Common myeloid progenitor, CD34-positive (primary cell): ENCODE measurements at regions not wholly inside any gene's neighbourhood (a gene's known extent, or its start where the extent isn't known, plus 50 kb on each side); places are given as distances from the start of the nearest gene placed in this dataset.

Source experiments
- CTCF ChIA-PET: fragments of 350-600 bp; sonication (Branson Sonifier 250); formaldehyde crosslinking; loops from one replicate; lab custom pipeline; 2021; ENCODE audit warnings: antibody characterized with exemption; lab: Charles Lee
- POLR2A ChIA-PET: fragments of 350-600 bp; sonication (Branson Sonifier 250); formaldehyde crosslinking; loops from one replicate; lab custom pipeline; 2021; ENCODE audit warnings: antibody characterized with exemption; lab: Charles Lee
- DNase-seq, 3 donors: peaks; one replicate each; pipeline versions ENCODE4 v3.0.0 to v3.0.0-alpha.2; 2013
- H3K27ac ChIP-seq, 2 experiments: 1 replicate in 1 of 2; 2 replicates in 1 of 2; pipeline ENCODE4 v1.7.0; 2013; ENCODE audit warnings: inconsistent platforms in 2 of 2, low read length in 2 of 2, mild to moderate bottlenecking in 2 of 2, low read depth in 1 of 2, moderate library complexity in 1 of 2; ENCODE audit not compliant: severe bottlenecking in 2 of 2, insufficient read depth in 1 of 2, poor library complexity in 1 of 2
- H3K27me3 ChIP-seq, 5 experiments: replicated peaks in 2 of 5; 1 replicate in 3 of 5; 2 replicates in 2 of 5; pipeline versions ENCODE4 v1.6.1 to v1.7.0; 2013; ENCODE audit warnings: low read length in 4 of 5, mild to moderate bottlenecking in 2 of 5, moderate library complexity in 2 of 5, inconsistent platforms in 1 of 5; ENCODE audit not compliant: insufficient read depth in 5 of 5, control insufficient read depth in 4 of 5
- H3K36me3 ChIP-seq, 4 experiments: 1 replicate in 2 of 4; 2 replicates in 2 of 4; pipeline versions ENCODE4 v1.6.1 to v1.7.0; 2013; ENCODE audit warnings: low read length in 3 of 4, control low read depth in 1 of 4, mild to moderate bottlenecking in 1 of 4; ENCODE audit not compliant: control insufficient read depth in 4 of 4, insufficient read depth in 4 of 4
- H3K4me1 ChIP-seq, 4 experiments: 1 replicate in 3 of 4; 2 replicates in 1 of 4; pipeline versions ENCODE4 v1.6.1 to v1.7.1; 2013; ENCODE audit warnings: low read length in 3 of 4, mild to moderate bottlenecking in 3 of 4, control low read depth in 1 of 4, inconsistent platforms in 1 of 4, moderate library complexity in 1 of 4; ENCODE audit not compliant: control insufficient read depth in 4 of 4, insufficient read depth in 4 of 4; ENCODE audit errors: control extremely low read depth in 1 of 4
- H3K4me3 ChIP-seq, 7 experiments: 1 replicate in 4 of 7; 2 replicates in 3 of 7; pipeline versions ENCODE4 v1.5.1 to v1.7.0; 2013; ENCODE audit warnings: mild to moderate bottlenecking in 7 of 7, low read length in 6 of 7, moderate library complexity in 6 of 7, inconsistent platforms in 2 of 7, low read depth in 2 of 7, control low read depth in 1 of 7; ENCODE audit not compliant: insufficient read depth in 4 of 7, control insufficient read depth in 1 of 7; ENCODE audit errors: extremely low read depth in 1 of 7
- H3K9me3 ChIP-seq, 5 experiments: 1 replicate in 4 of 5; 2 replicates in 1 of 5; pipeline versions ENCODE4 v1.6.1 to v1.7.1; 2013; ENCODE audit warnings: low read length in 4 of 5, mild to moderate bottlenecking in 2 of 5, inconsistent platforms in 1 of 5, low read depth in 1 of 5, moderate library complexity in 1 of 5; ENCODE audit not compliant: control insufficient read depth in 4 of 5, insufficient read depth in 2 of 5; ENCODE audit errors: control extremely low read depth in 1 of 5
- WGBS: methylation state at CpG from one replicate; pipeline ENCODE4 v1.1.5; 2013; ENCODE audit not compliant: insufficient coverage; 5-methylcytosine and 5-hydroxymethylcytosine counted together

DNA sequence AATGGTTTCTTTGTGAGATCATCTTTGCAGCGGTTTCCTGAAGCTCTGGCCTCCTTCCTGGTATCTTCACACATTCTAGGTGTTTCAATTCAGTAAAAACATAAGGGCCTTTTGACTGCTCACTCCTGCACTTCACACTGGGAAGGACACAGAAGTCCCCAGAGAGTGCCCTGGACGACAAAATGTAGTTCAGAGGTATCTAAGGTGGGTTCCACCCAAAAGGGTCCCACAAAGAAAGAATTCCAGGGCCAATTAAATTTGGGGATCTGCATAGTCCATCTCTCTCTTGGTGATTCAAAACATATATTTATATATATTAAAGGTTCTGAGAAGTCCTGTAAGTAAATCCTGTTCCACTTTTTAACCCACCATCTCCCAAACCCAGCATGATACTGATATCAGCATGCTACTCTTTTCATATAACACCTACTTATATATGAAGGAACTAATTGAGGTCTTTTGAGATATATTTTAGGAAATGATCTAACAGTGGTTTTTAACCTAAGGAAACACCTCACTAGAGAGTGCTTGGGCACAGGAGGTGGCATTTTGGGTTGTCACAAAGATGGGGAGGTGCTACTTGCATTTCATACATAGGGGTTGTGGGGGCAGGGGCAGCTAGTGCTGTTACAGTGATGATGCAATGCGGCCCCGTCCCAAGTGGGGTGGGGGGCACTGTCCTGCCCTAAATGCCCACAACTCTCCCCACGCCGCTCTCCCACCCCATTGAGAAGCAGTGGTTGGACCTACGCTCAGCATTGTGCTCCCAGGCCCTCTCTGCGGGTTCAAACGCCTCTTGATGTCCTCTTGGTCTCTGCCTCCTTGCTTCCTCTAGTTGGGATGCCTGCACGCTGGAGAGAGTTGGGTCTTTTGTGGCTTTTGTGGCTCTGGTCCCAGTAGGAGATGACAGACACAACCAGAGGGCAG is 109.4 kb downstream of the ARF6 start:
- Histone ChIP-seq H3K27me3 (no peaks in the 10 kb centered on the region), H3K9me3 (no peaks in the 10 kb centered on the region), H3K4me1 (peaks cover 23 to 71% (median 57%) of the 10 kb centered on the region in 4 experiments), H3K27ac (peak overlapping the region; percentile 50 to 80), H3K36me3 (no peaks in the 10 kb centered on the region), H3K4me3 (peak overlapping the region in 5 of 7 experiments; percentile 64 to 82 (median 74))
- DNase-seq = peak in 2 of 3 donors; percentile 53 to 60
- 85% methylated on average over 6 of the region's 10 CpGs for WGBS
- ChIA-PET POLR2A (interaction anchor here (0.6 kb wide), 1 partner anchor 137 kb away, joined by 3 read pairs; no protein-coding TSS in a partner anchor), CTCF (interaction anchor here (1.0 to 2.3 kb wide), 11 partner anchors 25 to 140 kb away, joined by 3 to 12 read pairs (median 4); no protein-coding TSS in a partner anchor)

DNA sequence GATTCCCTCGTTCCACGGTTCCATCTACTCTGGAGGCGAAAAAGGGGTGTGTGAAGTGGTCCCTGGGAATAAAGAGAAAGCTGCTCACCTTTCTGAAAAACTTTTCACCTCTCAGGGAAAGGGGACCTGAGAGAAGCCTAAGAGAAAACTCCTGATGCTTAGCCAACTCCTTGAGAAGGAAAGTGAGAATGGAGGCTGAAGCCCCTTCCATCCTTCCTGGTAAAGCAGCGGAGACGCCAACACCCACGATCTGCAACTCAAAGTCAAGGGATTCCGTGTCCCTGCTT is 110.0 kb downstream of the ARF6 start:
- Histone ChIP-seq H3K4me1 (peaks cover 23 to 66% (median 56%) of the 10 kb centered on the region in 4 experiments), H3K4me3 (peak overlapping the region; percentile 43 to 82 (median 67)), H3K27ac (peak overlapping the region; percentile 50 to 80), H3K36me3 (no peaks in the 10 kb centered on the region), H3K9me3 (no peaks in the 10 kb centered on the region), H3K27me3 (no peaks in the 10 kb centered on the region)
- POLR2A ChIA-PET = interaction anchor here (1.2 kb wide), 1 partner anchor 42 kb away, joined by 3 read pairs; no protein-coding TSS in a partner anchor
- no peak for DNase-seq
- 4% methylated on average over 4 of the region's 7 CpGs for WGBS
- CTCF ChIA-PET = interaction anchor here (1.0 to 1.9 kb wide), 8 partner anchors 32 to 141 kb away, joined by 3 to 6 read pairs (median 4); no protein-coding TSS in a partner anchor

DNA sequence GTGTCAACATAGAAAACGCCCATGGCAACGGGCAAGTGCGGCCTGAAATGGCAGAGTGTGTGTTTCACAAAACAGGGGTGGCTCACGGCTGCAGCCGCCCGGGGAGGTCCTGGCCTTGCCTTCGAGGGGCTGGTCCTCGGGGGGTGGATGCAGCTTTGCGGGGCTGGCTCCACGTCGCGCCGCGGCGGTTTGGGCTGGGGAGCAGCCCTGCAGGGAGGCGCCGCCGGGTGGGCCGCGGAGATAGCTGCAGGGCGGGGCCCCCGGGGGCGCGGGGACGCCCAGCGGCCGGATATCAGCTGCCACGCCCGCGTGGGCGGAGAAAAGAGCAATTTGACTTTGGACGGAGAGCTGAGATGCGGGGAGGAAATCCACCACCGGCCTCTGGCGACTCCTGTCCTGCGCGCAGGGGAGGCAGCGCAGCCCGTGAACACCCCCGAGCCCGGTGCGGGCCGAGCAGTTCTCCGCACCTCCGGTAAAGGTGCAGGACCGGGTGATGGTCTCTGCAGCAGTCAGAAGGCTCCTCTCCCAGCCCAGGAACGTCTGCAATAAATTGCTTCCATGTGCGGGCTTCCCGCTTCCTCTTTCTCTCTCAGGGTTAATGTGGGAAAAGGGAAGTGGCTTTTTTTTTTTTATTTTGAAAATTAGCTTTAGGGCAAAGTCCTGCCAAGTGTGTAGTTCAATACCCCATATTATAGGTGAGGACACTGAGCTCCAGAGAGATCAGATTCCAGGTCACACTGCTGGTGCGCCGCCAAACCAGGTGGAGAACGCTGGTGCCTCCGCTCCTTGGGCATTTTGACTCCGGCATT is 110.5 kb downstream of the ARF6 start:
- peaks cover 23 to 62% (median 56%) of the 10 kb centered on the region in 4 experiments for H3K4me1 ChIP-seq
- WGBS = 0% methylated on average over 36 of the region's 54 CpGs
- ChIA-PET POLR2A (interaction anchor here (1.1 to 1.2 kb wide), 2 partner anchors 41 to 52 kb away, joined by 3 read pairs; no protein-coding TSS in a partner anchor), CTCF (interaction anchor here (1.0 to 1.9 kb wide), 12 partner anchors 32 to 142 kb away, joined by 3 to 6 read pairs (median 4); no protein-coding TSS in a partner anchor)
- peak; percentile 76 to 94 (median 91) for DNase-seq
- no peaks in the 10 kb centered on the region for H3K36me3 ChIP-seq
- no peaks in the 10 kb centered on the region for H3K27me3 ChIP-seq
- H3K4me3 ChIP-seq = peak overlapping the region; percentile 43 to 82 (median 67)
- peak overlapping the region; percentile 50 to 80 for H3K27ac ChIP-seq
- no peaks in the 10 kb centered on the region for H3K9me3 ChIP-seq

DNA sequence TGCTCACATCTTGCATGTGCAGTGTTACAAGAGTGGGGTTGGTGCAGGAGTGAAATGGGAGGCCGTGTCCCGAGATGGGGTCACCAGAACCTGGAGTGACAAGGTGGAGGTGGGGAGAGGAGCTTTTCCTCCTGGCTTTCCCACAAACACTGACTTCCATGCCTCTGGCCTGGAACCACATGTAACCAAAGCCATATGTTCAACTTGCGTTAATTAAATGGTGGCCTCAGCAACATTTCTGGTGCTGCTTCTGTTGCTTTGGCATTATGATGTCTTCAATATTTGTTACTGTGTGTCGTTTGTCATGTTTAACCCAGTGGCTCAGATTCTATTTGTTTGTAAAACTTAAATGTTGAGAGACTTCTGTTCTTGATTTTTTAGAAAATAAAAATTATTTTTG is 110.2 kb downstream of the VCPKMT start:
- Histone ChIP-seq H3K27me3 (no peaks in the 10 kb centered on the region), H3K27ac (no peak overlapping the region), H3K4me1 (peaks cover 12 to 44% (median 36%) of the 10 kb centered on the region in 4 experiments), H3K36me3 (no peaks in the 10 kb centered on the region), H3K9me3 (no peaks in the 10 kb centered on the region), H3K4me3 (no peak overlapping the region)
- POLR2A ChIA-PET = no interaction called here
- DNase-seq = no peak
- CTCF ChIA-PET = interaction anchor here (2.4 kb wide), 1 partner anchor 56 kb away, joined by 5 read pairs; no protein-coding TSS in a partner anchor
- 100% methylated on average over 3 of the region's 4 CpGs for WGBS

DNA sequence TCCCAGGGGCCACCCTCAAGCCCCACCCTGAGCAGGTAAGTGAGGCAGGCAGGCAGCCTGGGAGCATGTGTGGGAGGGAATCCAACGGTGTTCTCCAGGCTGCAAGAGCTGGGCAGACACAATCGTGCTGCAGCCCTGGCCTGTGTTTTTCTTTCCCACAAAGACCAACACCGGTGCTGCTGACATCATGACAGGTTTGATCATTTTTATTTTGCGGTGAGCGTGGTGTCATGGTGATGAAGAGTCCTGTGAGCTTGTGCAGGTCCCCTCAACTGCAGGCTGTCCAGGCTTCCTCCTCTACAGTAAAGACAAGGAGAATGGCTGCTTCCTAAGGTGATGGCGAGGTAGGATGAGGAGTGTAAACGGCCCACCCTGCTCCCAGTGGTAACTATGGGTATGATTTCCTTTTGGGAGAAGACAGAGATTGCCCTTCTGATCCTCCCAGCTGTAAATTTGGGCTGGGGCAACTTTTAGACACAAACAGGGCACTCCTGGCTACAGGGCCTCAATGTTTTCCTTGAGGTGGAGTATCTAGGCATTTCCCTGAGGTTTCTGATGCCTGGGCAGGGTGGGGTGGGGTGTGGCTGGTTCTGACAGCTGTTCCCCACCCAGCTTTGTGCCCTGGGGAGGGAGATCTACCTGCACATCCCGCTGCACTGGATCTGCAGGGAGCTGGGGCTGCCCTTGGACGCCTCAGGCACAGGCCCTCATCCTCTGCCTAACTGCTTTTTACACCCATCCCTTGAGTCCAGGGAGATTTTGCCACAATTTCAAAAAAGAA is 109.1 kb downstream of the VCPKMT start:
- no peak for DNase-seq
- ChIA-PET CTCF (interaction anchor here (2.4 kb wide), 1 partner anchor 55 kb away, joined by 5 read pairs; no protein-coding TSS in a partner anchor), POLR2A (no interaction called here)
- Histone ChIP-seq H3K36me3 (no peaks in the 10 kb centered on the region), H3K4me1 (peaks cover 7 to 32% (median 25%) of the 10 kb centered on the region in 4 experiments), H3K27me3 (no peaks in the 10 kb centered on the region), H3K9me3 (no peaks in the 10 kb centered on the region), H3K27ac (no peak overlapping the region), H3K4me3 (no peak overlapping the region)
- WGBS = 94% methylated on average over 3 of the region's 9 CpGs

DNA sequence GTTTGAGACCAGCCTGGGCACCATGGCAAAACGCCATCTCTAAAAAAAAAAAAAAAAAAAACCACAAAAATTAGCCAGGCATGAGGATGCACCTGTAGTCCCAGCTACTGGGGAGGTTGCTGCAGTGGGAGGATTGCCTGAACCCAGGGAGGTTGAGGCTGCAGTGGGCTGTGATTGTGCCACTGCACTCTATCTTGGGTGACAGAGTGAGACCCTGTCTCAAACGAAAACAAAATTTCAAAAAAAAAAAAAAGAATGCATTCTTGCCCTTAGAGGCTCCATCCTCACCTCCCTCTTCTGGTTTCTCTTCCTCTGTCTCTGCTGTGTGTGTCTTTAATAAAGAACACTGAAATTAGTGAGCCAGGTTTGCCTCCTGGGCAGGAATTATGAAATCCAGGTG is 107.8 kb downstream of the VCPKMT start:
- ChIA-PET CTCF (interaction anchor here (1.0 to 2.4 kb wide), 2 partner anchors 48 to 53 kb away, joined by 4 to 5 read pairs; no protein-coding TSS in a partner anchor), POLR2A (no interaction called here)
- Histone ChIP-seq H3K4me3 (no peak overlapping the region), H3K27ac (no peak overlapping the region), H3K9me3 (no peaks in the 10 kb centered on the region), H3K4me1 (peaks cover 4 to 20% (median 14%) of the 10 kb centered on the region in 4 experiments), H3K27me3 (no peaks in the 10 kb centered on the region), H3K36me3 (no peaks in the 10 kb centered on the region)
- no CpG with 5 or more reads among the region's 2 CpGs for WGBS
- DNase-seq = peak in 1 of 3 donors; percentile 16
